BJ (cell line): ENCODE measurements at regions not wholly inside any gene's neighbourhood (a gene's known extent, or its start where the extent isn't known, plus 50 kb on each side); places are given as distances from the start of the nearest gene placed in this dataset.

ENCODE experiments used
- CTCF ChIA-PET: fragments of 350-600 bp; formaldehyde crosslinking; extraction: SDS; loops from one replicate; lab custom pipeline; 2021; ENCODE audit warnings: antibody characterized with exemption, inconsistent platforms; lab: Yijun Ruan, JAX
- POLR2A ChIA-PET: fragments of 300-600 bp; sonication (Branson Sonifier 250); formaldehyde crosslinking; extraction: SDS; loops from one replicate; lab custom pipeline; 2021; ENCODE audit warnings: antibody characterized with exemption; lab: Charles Lee
- DNase-seq: peaks from one replicate; pipeline ENCODE4 v3.0.0-alpha.2; 2011; ENCODE audit warnings: low read depth
- H3K27me3 ChIP-seq: 2 replicates; pipeline ENCODE4 v1.6.0; 2011; ENCODE audit warnings: low read length; ENCODE audit not compliant: control insufficient read depth, insufficient read depth
- H3K36me3 ChIP-seq: 2 replicates; pipeline ENCODE4 v1.5.1; 2011; ENCODE audit warnings: low read length; ENCODE audit not compliant: control insufficient read depth, insufficient read depth
- H3K4me3 ChIP-seq: 2 replicates; pipeline ENCODE4 v1.5.1; 2011; ENCODE audit warnings: low read depth, mild to moderate bottlenecking, control low read depth, low read length
- TF ChIP-seq, protein P1 (sequence below): IDR thresholded peaks from 2 replicates; pipeline ENCODE4 v1.5.1; 2011; ENCODE audit warnings: low read depth, mild to moderate bottlenecking, control low read depth, inconsistent platforms, low read length, moderate library complexity; ENCODE audit not compliant: insufficient read depth

DNA sequence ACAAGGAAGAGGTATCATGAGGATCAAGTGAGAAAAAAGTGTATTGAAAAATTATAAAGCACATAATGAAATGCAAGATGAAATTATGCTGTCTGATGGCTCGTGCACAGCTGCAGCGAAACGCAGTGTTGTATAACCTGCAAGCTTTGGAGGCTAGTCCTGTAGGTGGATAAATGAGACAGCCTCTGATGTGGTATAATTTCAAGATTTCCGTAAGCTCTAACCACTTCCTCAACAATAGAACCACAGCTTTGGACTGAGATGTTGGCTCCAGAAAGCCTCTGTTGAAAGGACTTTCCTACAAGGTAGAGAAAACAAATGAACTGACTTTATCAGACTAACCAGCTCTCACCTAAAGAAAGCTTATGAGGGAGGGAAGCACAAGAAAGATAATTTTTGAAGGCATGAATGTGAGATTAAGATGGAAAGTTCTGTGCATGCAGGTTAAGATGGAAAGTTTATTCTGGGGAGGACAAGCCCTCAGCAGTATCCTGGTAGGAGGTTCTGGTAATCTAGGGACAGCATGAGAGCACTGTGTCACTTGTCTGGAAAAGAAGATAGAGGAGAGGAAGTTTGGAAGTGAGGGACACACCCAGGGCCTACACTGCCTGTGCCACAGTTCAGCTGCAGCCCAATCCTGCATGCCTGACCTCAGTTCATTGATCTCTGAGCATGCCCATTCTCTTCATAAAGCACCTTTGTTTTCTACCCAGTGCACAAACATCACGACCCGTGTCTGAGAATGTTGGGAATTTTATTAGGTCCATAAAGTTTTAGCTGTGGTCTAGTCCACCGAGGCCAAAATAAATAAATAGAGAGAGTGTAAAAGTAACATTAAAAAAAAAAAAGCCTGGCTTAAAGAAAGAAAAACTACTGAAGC is 161.5 kb upstream of the SFRP2 start:
- CTCF ChIA-PET: interaction anchor here (0.9 kb wide), 1 partner anchor 17 kb away, joined by 3 read pairs; no protein-coding TSS in a partner anchor
- Histone ChIP-seq H3K27me3 (no peaks in the 10 kb centered on the region), H3K36me3 (no peaks in the 10 kb centered on the region), H3K4me3 (no peak overlapping the region)
- peak; percentile 29 for DNase-seq
- TF ChIP-seq, protein P1, sequence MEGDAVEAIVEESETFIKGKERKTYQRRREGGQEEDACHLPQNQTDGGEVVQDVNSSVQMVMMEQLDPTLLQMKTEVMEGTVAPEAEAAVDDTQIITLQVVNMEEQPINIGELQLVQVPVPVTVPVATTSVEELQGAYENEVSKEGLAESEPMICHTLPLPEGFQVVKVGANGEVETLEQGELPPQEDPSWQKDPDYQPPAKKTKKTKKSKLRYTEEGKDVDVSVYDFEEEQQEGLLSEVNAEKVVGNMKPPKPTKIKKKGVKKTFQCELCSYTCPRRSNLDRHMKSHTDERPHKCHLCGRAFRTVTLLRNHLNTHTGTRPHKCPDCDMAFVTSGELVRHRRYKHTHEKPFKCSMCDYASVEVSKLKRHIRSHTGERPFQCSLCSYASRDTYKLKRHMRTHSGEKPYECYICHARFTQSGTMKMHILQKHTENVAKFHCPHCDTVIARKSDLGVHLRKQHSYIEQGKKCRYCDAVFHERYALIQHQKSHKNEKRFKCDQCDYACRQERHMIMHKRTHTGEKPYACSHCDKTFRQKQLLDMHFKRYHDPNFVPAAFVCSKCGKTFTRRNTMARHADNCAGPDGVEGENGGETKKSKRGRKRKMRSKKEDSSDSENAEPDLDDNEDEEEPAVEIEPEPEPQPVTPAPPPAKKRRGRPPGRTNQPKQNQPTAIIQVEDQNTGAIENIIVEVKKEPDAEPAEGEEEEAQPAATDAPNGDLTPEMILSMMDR: no peak
- POLR2A ChIA-PET: no interaction called here

DNA sequence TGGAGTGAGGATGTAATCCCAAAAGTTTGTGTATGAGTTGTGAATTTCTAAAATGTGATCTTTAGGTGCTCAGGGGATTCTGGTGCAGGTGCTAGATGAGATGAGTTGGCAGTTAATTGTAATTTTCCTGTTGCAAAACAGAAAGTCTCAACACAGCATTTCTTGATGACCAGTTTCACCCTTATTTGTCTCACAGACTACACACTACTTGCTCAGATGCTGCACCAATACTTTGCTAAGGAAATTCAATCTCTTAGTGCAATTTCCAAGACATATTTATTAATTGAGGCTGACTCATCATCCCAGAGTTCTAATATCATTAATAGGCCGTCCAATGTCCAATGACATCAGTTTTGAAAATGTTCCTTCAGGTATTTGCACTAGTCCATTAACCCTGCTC is 159.2 kb upstream of the SFRP2 start:
- ChIA-PET CTCF (no interaction called here), POLR2A (no interaction called here)
- no peaks in the 10 kb centered on the region for H3K36me3 ChIP-seq
- no peak overlapping the region for H3K4me3 ChIP-seq
- no peaks in the 10 kb centered on the region for H3K27me3 ChIP-seq
- no peak for DNase-seq
- TF ChIP-seq, protein P1: no peak

DNA sequence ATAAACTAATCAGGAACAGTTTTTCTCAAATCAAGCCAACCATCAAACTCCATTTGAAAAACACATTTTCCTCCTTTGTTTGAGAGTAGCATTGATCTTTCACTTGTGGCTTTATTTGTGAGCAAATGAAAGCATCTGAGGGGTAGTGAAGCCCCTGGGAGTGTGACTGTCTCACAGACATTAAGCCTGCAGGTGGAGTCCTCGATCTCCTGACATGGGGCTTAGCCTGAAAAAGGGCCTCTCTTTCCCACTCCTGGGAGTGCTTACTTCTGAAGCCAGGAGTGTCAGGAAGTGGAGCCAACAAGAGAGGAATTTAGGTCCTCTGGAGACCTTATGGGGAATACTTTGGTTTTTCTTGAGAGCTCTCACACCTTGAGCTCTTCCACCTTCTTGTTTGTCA is 158.2 kb upstream of the SFRP2 start:
- DNase-seq: no peak
- CTCF ChIA-PET: no interaction called here
- Histone ChIP-seq H3K27me3 (no peaks in the 10 kb centered on the region), H3K36me3 (no peaks in the 10 kb centered on the region), H3K4me3 (no peak overlapping the region)
- TF ChIP-seq, protein P1: no peak
- POLR2A ChIA-PET: no interaction called here

DNA sequence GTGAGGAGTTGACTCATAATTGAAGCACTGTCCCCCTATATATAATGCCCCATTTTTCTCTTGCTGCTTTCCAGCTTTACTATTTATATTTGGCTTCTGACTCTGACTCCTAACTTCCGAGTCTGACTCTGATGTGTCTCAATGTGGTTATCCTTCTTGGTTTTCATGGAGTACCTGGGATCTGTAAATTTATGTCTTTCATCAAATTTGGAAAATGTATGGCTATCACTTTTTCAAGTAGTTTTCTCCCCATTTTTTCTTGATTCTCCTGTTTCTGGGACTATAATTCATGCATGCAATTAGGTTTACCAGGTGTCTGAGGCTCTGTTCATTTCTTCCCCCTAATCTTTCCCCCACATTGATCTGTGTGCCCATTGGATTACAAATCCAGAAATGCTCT is 156.8 kb upstream of the SFRP2 start:
- Histone ChIP-seq H3K36me3 (no peaks in the 10 kb centered on the region), H3K27me3 (no peaks in the 10 kb centered on the region), H3K4me3 (no peak overlapping the region)
- ChIA-PET POLR2A (no interaction called here), CTCF (no interaction called here)
- TF ChIP-seq, protein P1: no peak
- no peak for DNase-seq

DNA sequence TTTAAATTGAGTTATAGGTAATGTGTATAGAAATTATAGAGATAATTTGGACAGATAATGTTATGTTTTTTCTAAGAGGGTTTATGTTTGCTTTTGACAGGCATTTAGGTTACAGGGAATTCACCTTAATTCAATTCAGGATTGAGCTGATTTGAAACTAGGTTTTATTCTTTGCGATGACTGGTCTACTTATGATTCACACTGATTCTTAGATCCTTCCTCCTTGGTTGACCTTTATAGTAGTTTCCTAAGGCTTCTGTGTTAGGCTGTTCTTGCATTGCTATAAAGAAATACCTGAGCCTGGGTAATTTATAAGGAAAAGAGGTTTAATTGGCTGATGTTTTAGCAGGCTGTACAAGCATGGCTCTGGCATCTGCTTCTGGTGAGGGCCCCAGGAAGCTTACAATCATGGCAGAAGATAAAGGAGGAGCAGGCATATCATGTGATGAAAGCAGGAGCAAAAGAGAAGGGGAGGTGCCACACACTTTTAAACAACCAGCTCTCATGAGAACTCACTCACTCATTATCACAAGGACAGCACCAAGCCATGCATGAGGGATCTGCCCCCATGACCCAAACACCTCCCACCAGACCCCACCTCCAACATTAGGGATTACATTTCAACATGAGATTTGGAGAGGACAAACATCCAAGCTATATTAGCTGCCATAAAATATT is 155.0 kb upstream of the SFRP2 start:
- H3K4me3 ChIP-seq: no peak overlapping the region
- H3K27me3 ChIP-seq: no peaks in the 10 kb centered on the region
- CTCF ChIA-PET: no interaction called here
- H3K36me3 ChIP-seq: no peaks in the 10 kb centered on the region
- TF ChIP-seq, protein P1: no peak
- DNase-seq: no peak
- POLR2A ChIA-PET: no interaction called here
